Stimulated activated naive CD8-positive, alpha-beta T cell treated with anti-CD3 and anti-CD28 coated beads, Interleukin-15, Interleukin-2, amounts not matched to agents 100 U/mL and 50 U/mL, for 24 hours (primary cell): ENCODE measurements at regions not wholly inside any gene's neighbourhood (a gene's known extent, or its start where the extent isn't known, plus 50 kb on each side); places are given as distances from the start of the nearest gene placed in this dataset.

ENCODE experiments used
- ATAC-seq: fragments of 150-1000 bp; cut with Tn5 transposase; one replicate; pipeline ENCODE4 v1.10.0; 2021
- DNase-seq: peaks from one replicate; pipeline ENCODE4 v3.0.0; 2021

DNA sequence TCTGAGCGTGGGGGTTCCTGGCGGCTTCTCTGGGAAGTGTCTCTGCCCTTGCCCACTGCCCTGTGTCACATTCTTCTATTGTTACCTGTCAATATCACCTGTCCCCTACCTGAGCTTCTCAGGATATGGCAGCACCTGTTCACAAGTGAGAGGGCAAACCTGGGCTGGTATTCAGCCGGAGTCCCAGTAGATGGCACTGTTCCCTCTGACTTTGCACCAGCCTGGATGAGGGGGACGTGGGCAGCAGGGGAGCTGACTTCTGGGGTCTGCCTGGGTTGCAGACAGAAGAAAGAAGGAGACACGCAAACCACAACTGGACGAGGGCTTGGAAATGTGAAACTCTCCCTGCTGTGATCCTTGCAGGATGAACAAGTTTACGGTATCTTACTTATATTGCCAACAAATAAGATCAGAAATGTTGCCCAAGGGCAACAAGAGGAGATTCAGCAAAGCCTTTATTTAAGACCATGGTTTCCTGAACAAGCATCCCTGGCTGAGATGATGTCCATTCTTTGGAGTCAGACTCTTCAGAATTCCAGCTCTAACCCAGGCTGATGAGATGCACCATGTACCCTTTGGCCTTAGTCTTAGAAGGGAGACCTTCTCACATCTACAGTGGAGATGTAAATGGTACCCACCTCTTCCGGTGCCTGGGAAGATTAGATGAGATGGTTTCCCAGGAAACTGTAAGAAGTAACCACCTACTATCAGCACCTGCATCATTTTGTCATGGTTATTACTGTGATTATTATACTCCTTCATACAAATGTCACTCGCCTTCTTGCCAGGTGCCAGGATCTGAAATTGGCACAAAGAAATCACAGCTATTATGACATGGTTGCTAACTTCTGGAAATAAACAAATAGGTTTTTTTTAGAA lies 400.0 kb upstream of the CDH4 start:
- ATAC-seq (peak; percentile 28), DNase-seq (peak; percentile 7)

DNA sequence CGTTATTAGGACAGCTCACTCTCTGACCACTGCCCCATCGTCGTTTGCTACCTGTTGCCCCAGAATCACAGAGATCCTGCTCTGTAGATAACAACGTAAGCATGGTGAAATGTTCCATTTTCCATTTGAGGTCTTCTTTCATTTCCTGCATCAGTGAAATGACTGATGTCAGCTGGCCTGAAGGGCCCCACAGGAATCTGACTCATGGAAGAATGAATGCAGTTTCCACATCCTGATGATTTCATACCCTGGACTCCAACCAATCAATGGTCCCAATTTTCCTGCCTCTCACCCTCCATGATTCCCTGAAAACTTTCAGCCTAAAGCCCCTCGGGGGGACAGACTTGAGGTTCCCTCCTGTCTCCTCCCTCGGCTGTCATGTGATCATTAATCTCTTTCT lies 394.4 kb upstream of the CDH4 start:
- no peak for DNase-seq
- ATAC-seq: no peak

DNA sequence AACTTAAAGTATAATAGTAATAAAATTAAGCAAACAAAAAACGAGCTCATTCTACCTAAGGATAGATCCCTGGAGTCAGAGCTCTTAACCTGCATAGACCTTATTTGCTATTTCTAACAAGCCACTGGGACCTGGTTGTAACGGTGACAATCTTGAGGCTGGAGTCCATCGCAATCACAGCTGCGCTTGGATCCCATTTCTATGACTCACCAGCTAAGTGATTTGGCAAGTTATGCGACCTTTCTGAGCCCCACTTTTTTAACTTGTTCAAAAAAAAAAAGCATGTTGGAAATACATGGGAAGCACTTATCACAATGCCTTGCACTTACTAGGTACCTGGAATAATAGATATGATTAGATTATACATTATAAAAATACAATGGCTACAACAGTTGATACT lies 389.5 kb upstream of the CDH4 start:
- no peak for DNase-seq
- ATAC-seq: no peak

DNA sequence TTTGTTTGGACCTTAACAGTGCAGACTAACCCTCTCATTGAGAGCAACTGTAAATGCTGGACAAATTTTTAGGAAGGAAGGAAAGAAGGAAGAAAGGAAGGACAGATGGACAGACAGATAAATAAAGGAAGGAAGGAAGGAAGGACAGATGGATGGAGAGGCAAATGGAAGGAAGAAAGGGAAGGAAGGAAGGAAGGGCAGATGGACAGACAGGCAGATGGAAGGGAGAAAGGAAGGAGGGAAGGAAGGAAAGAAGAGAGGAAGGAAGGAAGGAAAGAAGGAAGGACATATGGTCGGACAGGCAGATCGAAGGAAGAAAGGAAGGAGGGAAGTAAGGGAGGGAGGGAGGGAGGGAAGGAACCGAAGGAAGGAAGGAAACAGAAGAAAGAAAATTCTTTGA lies 388.5 kb upstream of the CDH4 start:
- DNase-seq: no peak
- no peak for ATAC-seq

DNA sequence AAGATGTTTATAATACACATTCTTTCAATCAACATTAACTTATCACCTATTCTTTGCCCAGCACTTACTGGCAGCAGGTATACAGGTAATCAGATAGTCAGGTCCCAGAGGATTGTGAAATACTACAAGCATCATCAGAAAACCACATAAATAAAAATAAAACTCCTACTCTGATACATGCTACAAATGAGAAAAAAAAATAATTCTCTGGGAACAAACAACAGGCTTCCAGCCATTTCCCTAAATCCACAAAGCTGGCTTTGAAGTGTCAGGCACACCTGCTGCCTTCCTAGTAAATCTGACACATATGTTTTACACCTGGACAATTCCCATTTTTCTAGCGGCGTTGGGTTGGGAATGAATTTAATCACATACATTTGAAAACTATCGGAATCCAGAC lies 384.5 kb upstream of the CDH4 start:
- DNase-seq: no peak
- no peak for ATAC-seq

DNA sequence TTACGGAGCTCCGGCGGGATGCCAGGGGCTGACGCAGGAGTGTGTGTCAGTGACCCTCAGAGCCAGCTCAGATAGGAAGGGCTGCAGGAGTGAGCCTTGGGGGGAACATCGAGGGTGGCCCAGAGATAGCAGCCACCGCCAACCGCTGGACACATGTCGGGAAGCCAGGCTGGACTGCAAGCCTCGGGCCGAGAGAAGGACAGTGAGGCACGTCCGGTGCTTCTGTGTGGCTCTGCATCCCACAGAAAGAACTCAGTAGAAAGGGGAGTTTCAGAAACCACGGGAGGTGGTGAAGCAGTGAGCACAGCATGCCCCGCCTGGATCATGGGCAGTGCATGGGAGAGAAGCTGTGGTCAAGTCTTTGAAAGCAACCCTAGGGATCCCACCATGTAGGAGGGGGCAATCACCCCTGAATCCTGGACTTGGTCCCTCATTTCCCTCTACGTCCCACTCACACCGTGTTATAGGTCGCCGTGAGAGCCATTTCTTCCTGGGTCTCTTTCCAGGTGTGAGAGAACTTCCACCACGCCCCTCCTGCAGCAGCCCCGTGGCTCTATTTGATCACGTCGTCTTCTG lies 383.7 kb upstream of the CDH4 start:
- no peak for DNase-seq

DNA sequence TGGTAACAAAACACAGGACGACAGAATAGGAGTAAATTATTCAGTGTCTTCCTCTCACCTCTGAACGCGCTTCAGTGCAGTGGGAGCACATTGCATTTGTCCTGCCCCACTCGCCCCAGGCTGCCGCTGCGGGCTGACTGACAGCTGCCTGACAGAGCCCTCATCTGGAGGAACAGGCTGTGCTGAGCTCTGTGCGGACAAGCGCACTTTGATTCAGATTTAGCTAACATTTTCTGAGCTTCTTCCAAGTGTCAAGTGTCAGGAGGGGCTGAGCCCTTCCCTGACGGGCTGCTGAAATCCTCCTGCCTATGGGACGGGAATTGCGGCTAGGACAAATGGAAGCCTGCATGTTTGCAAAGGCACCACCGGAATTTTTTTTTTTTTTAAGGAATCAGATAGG lies 383.0 kb upstream of the CDH4 start:
- ATAC-seq: no peak
- no peak for DNase-seq

More for the DNA sequence above, 383.7 kb upstream of the CDH4 start:
- ATAC-seq: no peak

DNA sequence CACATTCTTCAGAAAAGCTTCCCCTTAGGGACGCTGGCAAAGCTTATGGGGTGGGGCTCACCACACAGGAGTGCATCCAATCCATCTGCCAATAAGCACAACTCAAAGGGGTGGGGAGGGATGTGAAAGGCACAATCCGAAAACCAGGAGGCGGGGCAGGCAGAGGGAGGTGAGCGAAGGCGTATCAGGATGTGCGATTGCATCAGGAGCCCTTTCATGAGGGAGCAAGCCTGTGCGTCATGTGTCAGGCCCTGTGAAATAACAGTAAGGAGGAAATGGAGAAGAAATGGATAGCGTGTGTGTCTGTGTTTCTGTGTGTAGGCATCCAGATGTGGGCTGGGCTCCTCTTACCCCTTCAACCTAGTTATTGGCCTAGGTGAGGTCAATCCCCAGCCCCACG lies 382.4 kb upstream of the CDH4 start:
- DNase-seq (no peak), ATAC-seq (no peak)

DNA sequence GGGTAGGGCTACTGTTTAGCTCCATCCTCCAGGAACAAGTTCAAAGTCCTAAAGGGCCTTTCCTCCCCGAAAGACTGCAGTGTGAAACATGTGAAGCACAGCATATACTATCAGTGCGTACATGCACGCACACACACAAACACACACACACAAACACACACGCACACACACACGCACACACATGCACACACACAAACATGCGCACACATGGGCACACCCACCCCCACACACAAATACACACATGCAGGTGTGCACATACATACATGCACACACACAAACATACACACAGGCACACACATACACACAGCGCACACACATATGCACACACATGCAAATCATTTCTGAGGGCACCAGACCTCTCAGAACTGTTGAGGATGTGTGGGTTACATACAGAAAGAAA lies 382.0 kb upstream of the CDH4 start:
- no peak for ATAC-seq
- DNase-seq: no peak

DNA sequence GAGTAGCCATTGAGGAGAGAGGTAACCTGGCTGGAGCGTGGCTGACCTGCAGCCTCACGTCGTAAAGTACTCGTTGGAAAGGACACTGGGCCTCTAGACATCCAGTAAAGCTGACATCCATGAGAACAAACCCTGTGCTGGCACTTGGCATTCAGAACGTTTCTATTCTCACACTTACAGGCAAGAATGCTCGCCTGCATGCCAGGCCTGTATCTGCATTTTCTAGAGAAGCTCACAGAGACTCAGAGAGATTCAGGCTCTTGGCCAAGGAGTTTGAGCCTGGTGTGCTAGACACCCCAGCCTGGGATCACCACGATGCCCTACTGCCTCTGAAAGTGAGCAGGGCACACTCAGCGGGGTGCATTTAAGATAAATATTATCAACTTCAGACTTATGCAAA lies 379.8 kb upstream of the CDH4 start:
- ATAC-seq (no peak), DNase-seq (no peak)

DNA sequence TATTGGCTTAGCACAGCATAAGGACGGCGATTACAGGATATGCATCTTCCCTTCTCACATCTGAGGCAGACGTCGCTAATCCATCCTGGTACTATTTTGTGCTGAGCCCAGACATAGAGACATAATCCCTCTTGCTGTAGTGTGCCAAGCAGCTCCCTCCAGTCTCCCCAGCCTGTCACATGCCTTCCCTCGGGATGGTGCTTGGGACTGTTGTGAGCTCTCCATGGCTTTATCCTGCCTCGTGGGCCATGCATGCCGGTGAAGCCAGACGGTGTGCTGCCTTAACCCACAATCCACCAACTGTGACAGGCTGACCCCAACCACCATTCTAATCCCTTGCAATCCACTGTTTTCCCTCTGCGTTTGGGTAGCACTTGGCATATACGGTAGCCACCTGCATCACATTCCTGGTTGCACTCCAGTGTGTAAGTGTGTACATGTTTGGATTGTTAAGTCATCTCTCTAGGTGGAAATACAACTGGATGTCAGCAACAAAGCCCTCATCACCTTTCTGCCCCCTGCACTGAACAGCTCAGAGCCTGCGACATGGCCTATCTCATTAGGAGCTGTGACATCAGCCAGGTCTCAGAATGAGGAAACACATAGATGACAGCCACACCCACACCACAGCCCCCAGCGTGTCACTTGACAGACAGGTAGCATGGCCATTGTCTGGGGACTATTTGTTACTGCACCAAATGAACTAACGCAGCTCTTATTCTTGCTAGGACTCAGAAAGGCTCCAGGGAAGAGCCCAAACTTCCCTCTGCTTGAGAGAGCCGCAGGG lies 374.8 kb upstream of the CDH4 start:
- no peak for DNase-seq
- ATAC-seq: no peak

DNA sequence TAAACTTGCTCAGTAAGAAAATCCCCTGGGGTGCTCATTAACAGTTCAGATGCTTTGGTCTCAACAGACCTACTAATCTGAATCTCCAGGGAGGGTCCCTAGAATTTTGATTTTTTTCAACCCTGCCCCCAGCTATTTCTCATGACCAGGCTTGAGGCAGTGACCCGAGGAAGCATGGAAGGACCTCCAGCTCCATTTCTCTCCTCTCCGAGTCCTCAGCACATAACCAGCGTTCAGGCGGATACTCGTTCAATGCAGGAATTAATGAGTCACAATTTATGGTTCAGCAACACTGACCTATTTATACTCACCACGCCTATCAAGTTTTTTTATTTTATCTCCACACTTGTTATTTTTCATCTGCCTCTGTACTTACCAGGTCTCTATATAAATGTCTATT lies 369.2 kb upstream of the CDH4 start:
- ATAC-seq (no peak), DNase-seq (no peak)

DNA sequence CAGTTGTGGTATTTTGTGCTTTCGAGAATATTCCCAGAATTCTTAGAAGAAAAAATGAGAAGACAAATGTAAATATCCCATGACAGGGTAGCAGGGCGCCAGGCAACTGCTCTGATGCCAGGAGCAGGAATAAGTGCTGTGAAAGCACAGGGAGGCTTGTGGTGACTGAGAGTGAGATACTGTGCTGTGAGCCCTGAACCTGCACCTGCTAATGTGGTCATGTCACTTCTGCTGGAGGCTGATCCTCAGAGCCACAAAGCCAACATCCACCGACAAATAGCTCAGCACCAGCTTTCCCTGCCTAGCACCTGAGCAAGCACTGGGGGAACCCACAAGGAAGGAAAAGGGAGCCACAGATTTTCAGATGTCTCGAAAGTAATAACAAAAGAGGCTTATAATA lies 368.6 kb upstream of the CDH4 start:
- no peak for ATAC-seq
- DNase-seq: no peak

DNA sequence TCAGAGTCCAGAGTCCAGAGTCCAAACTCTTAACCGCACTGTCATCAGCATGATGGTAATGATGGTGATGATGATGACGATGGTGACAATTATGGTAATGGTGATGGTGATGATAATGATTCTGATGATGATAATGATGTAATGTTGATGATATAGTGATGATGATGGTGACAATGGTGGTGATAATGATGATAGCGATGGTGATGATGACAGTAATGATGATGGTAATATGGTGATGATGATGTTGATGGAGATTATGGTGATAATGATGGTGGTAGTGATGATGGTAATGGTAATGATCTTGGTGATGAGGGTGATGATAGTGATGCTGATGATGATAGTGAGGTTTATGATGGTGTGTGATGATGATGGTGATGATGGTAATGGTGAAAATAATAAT lies 367.8 kb upstream of the CDH4 start:
- no peak for DNase-seq
- no peak for ATAC-seq

DNA sequence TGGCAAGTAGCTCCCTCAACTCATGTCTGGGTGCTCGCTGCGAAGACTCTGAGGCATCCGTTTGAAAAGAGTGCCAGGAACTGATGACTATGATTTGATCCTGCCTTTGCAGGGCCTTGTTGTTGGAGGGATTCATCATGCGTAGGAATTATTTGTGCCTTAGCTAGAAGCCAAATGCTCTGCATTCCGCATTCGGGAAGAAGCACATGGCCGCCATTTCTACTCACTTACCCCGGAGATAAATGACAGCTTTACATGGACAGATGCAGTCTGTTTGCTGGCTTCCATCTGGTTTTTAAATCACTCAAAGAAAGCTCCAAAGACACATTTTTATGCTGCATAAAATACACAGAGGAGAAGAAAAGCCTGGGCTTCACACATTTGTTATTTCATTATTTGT lies 363.3 kb upstream of the CDH4 start:
- ATAC-seq (no peak), DNase-seq (no peak)

DNA sequence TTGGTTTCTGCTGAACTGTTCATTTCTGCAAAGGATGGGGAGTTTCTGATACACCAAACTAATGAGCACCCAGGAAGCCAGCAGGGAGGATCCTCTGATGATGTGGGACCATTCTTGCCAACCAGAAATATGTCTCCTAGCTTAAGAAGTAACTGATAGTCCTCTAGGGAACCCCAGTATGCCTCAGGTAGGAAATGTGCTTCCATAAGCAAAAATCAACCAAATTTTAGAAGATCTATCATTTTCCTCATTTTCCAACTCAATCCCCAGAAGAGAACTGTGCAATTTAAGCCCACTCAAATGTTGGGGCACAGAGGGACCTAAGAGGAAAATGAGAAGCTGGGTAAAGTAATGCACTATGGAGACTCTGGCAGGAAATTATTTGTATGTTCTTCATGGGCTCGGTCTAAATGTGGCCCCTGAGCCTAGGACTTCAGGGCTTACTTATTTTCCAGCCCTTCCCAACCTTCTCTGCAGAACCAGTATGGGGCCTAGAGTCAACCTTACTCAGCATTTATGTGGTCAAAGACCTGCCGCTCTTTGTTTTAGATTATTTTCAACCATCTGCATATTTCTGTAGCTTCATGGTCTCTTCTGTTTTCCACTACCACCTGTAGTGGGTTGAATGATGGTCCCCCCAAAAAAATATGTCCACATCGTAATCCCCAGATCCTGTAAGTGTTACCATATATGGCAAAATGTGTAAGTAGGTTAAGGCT lies 359.8 kb upstream of the CDH4 start:
- no peak for DNase-seq
- no peak for ATAC-seq

DNA sequence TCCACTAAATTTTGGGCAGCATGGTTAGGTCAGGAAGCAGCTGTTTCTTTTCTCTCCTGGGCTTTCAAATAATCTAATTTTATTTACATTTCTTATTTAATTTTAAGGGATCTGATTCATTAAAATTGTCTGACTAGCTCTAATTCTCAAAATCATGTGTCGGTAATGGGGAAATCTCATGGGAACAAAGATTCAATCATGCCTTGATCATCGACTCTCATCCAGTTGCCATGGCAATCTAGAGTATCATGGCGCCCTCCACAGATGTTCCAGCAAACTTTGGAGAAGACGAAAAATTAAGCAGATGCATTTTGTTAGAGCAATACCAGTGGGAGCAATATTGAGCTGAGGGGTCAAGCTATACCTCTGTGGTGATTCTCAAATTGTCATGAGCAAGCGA lies 358.0 kb upstream of the CDH4 start:
- ATAC-seq (no peak), DNase-seq (no peak)

DNA sequence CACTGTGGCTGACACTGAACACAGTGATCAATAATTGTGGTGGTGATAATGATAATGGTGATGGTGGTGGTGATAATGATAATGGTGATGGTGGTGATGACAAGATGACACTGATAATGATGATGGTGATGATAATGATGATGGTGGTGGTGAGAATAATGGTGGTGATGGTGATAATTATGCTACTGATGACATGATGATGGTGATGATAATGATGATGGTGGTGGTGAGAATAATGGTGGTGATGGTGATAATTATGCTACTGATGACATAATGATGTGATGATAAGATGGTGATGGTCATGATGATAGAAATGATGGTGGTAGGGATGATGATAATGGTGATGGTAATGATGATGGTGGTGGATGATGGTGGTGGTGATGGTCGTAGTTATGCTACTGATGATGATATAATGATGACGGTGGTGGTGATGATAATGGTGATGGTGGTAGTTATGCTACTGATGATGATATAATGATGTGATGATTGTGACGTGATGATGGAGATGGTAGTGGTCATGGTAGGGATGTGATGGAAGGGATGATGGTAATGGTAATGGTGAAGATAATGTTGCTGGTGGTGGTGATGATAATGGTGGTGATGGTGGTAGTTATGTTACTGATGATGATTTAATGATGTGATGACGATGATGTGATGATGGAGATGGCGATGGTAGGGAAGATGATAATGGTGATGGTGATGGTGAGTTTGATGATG lies 356.5 kb upstream of the CDH4 start:
- no peak for ATAC-seq
- no peak for DNase-seq

DNA sequence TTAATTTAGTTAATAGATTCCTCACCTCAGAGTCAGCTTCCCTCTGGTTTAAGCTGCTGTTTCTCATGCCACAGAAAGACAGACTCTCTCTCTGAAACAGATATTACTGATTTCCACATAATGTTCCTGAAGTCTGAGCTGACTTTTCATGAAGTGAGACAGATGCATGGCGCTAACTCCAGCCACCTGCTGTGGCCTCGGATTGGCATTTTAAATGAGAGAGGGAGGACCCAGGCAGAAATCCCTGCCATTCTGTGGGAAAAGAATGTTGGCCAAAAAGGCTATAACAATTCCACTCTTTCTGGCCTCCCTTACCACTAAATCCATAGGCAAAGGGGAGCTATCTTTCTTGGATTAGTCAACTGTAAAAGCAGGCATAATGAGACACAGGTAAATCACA lies 354.1 kb upstream of the CDH4 start:
- ATAC-seq (no peak), DNase-seq (no peak)

DNA sequence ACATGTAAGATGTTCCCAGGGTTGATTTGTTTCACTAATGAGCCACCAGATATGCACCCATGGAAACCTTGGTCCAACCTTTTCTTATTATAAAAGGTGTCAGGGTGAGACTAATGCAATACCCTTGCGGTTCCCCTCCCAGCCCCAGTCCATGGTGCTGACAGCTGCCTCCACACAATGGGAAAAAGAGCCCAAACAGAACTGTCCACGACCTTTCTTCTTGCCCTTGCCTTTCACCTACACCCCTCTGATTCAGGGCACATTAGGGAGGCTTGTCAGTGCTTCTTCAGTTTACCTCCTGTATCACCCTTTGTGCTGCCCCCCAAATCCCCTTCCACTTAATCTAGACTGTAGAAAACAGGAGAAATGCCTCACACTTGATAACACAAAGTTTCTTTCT lies 352.7 kb upstream of the CDH4 start:
- ATAC-seq (no peak), DNase-seq (no peak)

DNA sequence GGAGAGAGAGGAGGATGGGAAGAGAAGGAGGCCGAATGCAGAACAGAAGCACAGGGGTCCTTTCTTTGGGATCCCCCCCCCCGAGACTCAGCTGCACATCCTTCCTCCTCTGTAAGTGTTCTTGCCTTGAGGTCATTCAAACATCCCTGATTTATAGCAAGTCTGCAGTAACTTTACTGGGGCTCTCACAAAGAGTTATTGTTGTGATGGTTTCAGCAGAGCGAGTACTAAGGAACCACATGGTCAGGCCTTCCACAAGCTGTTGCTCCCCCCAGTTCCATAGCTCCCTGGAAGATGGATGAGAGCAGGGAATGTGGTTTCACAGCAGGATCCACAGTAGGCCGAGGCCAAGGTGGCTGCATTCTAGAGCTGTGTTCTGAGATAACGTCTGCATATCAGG lies 351.4 kb upstream of the CDH4 start:
- DNase-seq (no peak), ATAC-seq (no peak)

DNA sequence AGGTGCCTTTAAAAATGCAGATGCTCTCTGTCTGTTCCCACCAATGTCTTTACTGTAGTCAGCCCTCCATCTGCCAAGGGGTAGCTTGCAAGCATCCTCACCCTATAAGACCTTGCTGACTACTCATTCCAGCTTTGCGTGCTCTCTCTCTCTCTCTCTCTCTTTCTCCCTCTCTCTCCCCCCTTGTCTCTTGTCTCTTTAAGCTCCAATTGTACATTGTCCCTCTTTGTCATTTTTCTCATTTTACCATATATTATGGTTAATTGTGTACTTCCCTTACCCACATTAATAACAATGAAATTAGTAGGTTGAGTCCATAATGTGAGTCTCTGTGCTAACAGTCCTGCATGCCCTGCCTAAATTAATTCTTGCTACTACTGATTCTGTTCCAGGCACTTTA lies 350.2 kb upstream of the CDH4 start:
- no peak for ATAC-seq
- DNase-seq: no peak
